GM19035 (cell line): ENCODE measurements at regions not wholly inside any gene's neighbourhood (a gene's known extent, or its start where the extent isn't known, plus 50 kb on each side); places are given as distances from the start of the nearest gene placed in this dataset.

ENCODE experiments used
- ATAC-seq: cut with Tn5 transposase; IDR thresholded peaks from one replicate; pipeline ENCODE4 v1.9.1; 2021; ENCODE audit not compliant: unreplicated experiment

DNA sequence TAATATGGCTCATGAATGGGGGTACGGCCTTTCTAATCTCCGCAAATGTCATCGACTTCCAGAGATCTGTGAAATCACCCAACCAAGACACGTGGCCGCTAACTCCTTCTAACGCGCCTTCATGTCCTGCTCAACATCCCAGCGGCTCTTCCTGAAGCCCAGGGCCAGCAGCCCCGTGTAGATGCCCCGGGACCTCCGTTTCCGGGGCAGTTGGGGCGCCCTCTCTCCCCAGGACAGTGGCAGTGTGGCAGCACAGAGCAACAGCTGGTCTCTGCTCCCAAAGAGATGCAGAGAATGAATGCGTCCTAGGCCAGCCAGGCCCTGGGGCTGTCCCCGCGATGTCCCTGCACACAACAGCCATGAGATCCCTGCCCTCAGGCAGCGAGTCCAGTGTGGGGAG, 153.5 kb downstream of the RBFOX3 start:
- ATAC-seq, result no peak

DNA sequence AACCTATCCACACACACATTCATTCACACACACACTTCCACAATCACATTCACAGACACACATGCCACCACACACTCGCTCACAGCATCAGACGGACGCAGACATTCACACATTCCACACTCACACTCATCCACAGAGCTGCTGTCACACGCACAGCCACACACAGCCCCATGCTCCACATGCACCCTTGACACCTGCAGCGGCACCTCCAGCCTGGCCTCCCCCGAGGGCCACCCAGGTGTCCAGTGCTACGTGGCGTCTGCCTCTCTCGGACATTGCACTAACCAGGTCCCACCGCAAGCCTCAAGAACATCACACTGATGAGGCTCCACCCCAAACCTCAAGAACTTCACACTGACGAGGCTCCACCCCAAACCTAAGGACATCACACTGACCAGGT, 155.2 kb downstream of the RBFOX3 start:
- ATAC-seq, result no peak

DNA sequence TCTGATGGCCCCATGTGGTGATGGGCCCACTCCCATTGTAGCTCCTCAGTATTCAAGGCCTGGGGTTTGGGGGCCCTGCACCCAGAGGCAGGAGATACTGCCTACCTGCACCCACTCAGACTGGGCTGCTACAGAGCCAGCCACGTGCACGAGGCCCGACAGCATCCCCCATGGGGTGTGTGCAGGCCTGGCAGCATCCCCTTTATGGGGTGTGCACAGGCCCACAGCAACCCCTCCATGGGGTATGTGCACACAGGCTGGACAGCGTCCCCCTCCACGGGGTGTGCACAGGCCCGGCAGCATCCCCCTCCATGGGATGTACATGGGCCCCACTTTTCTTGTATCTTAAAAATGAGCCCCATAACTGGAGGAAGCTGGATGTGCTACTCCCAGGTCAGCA, 156.0 kb downstream of the RBFOX3 start:
- no peak for ATAC-seq

DNA sequence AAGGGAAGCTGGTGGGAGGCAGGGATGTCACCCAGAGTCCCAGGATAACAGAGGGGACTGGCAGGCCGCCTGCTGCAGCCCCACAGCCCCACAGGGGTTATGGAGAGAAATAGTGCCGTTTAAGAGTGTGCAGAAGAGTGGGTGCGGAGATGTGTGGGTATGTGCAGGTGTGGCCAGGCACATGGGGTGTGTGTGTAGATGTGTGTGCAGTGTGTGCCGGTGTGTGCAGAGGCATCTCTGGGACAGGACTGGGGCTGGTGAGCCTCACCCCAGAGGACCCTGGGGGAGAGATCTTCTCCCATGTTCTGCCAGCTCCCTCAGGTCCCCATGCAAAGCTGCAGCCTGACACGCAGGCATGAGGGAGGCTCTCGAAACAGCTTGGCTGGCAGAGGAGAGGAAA, 157.4 kb downstream of the RBFOX3 start:
- no peak for ATAC-seq

DNA sequence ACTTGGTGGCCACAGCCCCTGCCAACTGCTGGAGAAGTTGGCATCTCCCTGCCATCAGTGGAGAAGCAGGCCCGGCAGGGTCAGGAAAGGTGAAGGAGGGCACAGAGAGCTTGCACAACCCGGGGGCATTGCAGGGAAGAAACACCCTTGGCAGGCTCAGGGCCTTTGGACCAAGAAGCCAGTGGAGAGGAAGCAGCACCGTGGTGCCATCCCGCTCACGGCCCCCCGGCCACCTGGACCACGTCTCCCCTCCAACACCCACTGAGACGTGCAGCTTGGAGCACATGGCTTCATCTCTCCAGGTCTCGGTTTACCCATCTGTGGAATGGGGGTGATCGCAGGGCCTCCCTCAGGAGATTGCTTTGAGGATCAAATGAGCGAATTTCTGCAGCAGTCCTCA, 158.1 kb downstream of the RBFOX3 start:
- no peak for ATAC-seq

DNA sequence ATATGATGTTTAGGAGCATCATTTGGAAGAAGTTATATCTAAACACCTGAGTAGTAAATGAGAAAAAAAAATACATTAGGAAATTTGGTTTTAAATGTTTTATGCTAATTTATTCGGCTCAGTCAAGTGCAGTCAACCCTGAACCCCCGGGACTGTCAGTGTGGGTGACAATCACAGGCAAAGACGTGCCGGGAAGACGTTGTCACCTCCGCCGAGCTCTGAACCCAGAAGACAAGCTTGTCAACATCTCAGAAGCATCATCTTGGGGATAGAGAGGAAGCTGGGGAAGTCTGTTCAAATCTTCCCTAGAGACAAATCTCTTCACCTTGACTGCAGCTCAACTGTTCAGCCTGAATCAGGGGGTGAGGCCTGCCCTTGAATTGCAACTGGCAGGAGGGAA, 159.7 kb downstream of the RBFOX3 start:
- no peak for ATAC-seq

DNA sequence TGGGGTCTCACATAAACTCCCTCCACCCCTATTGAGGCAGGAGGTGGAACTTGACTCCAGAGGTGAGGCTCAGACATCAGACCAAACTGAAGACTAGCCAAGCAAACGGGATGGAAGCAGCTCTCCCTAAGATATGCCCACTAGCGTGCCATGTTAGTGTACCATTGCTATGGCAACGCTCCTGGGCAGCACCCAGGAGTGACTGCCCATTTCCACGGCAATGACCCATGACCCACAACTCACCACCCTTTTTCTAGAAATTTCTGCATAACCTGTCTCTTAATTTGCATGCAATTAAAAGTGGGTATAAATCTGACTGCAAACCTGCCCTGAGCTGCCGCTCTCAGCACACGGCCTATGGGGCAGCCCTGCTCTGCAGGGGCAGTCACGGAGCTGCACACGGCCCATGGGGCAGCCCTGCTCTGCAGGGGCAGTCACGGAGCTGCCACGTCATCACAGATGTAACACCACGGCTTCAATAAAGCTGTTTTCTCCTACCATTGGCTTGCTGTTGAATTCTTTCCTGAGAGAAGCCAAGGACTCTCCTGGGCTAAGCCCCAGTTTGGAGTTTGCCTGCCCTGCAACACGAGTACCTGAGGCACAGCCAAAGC, 164.3 kb downstream of the RBFOX3 start:
- no peak for ATAC-seq

DNA sequence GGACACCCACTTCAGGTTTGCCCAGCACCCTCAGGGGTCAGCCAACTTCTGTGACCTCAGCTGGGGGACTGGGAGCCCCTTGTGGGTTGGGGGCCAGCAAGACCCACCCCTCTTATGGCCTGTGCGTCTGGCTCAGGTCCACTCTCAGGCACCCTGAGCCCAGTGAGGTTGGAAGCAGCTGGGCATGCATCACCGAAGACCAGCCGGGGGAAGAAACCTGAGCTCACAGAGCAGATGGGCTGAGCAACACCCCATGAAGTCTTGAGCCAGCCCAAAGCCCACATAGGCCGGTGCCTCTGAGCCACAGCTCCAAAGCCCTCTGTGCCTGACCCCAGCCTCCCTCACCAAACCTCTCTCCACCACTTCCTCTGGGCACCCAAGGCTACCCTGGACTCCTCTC, 166.7 kb downstream of the RBFOX3 start:
- ATAC-seq, result no peak

DNA sequence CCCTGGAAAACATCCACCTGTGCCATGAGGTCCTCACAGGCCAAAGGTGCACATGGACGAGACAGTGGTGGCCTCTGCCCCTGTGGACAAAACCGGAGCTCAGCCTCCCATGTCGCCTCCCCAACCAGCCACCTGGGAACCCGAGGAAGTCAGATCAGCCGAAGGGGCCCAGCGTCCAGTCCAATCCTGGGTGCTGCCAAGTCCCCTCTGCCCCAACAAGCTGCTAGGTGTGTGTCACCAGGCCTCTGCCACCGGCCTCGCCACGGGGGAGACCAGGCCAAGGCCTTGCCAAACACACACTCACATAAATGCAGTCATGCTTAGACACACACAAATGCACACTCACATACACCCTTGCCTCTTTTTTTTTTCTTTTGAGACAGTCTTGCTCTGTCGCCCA, 167.8 kb downstream of the RBFOX3 start:
- ATAC-seq, result no peak

DNA sequence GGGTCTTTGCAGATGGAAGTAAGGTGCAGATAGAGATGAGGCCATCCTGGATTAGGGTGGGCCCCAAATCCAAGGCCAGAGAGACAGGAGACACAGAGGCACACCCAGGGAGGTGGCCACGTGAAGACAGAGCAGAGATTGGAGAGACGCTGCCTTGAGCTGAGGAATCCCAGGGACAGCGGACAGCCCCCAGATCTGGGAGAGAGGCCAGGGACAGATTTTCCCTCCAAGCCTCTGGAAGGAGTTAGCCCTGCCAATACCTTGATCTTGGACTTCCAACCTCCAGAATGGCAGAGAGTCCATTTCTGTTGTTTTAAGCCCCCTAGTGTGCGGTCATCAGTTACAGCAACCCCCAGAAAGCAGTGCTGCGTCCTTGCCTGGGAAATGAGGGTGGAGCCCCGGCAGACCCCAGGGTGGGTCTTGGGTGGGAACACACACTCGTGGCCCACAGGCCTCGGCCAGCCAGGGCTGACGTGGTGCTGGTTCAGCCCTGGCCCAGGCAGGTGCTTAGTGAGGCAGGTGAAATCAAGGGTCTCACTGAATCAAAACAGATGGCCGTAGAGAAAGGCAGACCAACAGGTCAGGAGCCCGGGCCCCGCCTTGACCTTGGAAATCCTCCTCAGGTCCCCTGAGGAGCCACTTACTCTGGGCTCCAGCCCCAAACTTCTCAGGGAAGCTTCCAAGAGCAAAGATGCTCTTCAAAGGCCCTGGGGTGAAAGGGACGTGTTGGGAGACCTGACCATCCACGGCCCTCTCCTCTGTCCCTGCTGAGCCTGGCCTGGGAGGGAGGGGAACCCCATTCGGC, 169.3 kb downstream of the RBFOX3 start:
- ATAC-seq, result no peak

DNA sequence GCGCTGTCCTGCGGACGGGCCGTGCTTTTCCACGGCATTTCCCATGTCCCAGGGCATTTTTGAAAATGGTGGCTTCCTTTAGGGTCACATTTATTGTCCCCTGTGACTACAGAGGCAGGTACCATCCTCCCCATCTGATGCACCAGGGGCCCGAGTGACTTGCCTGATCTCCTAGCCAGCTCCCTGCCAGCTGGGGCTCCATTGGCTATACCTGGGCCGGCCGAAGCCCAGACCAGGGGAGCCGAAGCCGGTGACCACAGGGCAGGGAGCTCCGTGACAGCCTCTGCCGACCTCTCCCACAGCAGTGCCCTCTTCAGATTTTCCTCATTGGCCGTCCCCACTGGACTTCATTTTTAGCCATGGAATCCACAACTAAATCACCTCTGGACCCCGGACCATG, 170.6 kb downstream of the RBFOX3 start:
- ATAC-seq, result no peak

DNA sequence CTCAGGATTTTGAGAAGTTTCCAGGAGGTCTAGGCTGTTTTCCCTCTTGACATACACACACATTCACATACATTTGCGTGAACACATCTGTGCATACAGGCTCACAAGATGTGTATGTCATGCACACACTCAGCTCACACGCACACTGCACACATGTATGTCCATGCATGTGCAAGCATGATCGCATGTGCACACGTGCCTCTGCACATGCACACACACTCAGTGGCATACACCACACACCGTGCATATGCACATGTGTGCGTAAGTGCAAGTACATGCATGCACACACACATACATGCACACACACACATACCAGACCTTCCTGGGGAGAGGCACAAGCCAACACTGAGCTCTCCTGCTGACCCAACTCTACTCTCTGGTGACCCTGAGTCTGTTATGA, 171.4 kb downstream of the RBFOX3 start:
- ATAC-seq, result no peak

DNA sequence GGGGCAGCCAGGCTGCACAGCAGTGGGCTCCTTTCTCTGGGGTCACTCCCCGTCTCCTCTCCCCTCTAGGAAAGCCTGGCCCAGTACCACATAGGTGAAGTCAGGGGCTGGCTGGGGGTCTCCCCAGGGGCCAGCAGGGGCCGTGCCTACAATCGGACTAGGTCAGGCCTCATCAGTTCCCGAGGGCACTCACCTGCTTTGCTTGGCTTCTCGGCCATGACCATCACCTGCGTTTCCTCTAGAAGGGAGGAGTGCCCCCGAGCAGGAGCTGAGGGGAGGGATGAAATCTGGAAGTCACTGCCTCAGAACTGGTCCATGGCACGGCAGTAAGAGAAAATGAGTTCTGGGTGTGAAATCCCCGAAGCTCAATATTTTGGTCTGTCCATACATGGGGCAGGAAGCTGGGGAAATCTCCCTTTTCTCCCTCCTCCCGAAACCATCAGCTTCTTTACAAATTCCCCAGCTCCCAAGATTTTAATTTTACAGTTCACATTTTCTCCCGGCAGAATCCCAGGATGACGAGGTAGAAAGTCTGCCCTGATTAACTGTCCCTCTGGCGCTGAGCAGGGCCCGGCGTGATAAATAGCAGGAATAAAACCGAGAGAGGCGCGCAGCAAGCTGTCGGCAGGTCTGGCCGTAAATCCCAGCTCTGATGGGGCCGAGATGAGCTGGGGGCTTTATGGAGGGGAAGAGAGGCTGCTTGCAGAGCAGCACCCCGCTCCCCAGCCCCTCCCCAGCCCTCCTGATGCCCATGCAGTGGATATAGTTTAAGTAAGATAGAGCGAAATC, 172.1 kb downstream of the RBFOX3 start:
- no peak for ATAC-seq

DNA sequence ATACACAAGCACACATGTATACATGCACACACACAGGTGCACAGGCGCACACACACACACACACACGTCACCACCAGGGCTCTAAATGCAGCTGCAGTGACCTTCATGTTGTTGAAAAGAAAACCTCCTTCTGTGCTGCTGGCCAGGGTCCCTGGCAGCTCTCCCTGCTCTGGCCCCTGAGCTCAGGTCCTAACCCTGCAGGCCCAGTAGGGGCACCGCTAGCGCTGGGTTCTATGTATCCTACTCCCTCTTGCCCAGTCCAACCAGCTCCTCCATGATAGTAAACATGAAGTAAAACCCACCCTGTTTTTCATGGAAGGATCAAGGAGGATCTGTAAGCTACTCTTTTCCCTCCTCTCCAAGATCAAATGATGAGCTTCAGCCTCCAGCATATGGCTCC, 172.8 kb downstream of the RBFOX3 start:
- ATAC-seq, result no peak

DNA sequence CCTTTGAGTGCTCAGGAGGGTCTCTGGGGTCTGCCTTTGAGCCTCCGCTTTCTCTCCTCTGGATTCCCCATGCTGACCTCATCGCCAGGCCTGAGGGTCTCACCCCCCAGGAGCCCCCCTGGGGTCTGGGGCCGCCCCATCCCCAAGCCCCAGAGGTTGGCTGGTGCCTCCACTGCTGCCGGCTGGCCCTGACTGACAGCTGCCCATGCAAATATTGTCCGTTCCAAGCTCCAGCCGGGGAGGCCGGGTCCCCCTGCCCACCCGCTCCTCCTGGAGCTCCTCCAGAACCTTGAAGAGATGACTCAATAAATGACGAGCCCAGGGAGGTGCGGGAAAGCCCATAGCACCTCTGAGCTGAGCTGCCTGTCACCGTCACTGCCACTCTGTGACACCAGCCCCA, 173.8 kb downstream of the RBFOX3 start:
- ATAC-seq, result no peak

DNA sequence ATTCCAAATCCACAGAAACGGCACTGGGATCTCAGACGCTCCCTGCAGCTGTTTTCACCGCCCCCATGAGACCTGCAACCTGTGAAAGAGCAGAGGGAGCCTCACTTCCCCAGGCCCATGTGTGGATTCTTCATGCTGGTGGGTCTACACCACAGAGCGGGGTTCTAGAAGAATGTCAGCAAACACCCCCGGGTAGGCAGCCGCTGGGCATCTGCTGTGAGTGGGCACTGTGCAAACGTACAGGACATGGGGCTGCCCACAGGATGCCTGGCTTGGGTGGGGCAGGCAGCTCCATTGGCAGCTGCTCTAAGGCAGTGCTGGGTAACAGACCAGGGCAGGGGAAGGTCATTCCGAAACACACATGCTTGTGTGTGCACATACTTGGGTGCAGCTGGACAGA, 174.9 kb downstream of the RBFOX3 start:
- no peak for ATAC-seq

DNA sequence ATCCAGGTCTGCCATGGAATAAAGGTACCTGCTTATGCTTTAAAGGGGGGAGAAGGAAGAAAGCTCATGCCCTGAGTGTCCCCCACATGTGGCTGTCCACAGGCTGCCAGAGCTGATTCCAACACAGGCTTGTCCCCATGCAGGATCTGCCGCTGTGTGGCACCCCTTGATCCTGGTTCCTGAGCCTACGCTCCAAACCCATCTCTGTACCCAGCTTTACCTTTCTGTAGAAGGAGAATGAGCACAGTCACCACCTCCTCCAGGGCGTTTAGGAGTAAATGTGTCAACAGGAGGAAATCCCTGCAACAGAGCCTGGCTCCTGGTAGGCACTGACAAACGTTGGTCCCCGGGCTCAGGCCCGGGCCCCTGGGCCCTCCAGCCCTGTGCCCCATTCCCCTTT, 175.6 kb downstream of the RBFOX3 start:
- ATAC-seq, result no peak

DNA sequence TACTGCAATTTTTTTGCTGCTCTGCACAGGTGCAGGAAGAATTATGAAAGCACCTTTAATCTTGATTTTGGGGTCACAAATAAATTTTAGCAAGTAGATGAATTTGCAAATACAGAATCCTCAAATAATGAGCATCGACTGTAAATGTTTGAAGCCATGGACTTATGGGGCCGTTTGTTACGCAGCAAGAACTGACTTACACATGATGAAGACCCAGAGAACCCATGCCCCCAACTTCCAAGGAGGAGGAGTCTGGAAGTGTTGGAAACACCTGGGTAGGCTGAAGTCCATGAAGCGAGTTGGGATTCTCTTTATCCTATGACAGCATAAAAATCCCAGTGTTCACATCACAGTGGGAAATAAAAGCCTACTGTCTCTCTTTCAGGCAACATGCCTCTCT, 176.6 kb downstream of the RBFOX3 start:
- ATAC-seq, result no peak

DNA sequence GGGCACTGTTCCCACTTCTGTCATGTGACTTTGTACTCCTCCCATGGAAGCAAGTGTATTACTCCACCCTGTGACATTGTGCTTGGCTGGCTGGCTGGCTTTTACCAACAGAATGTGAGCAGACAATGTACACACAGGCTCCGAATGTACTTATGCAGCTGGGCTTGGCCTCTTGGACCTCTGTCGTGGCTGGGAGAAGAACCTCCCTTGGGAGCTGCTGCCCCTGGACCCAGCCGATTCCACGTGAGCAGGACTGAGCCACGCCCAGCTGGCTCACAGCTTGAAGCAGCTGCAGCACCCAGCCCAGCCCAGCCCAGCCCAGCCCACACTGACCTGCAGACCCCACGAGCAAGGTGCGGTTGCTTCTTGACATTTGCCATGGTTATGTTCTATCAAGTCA, 177.5 kb downstream of the RBFOX3 start:
- no peak for ATAC-seq

DNA sequence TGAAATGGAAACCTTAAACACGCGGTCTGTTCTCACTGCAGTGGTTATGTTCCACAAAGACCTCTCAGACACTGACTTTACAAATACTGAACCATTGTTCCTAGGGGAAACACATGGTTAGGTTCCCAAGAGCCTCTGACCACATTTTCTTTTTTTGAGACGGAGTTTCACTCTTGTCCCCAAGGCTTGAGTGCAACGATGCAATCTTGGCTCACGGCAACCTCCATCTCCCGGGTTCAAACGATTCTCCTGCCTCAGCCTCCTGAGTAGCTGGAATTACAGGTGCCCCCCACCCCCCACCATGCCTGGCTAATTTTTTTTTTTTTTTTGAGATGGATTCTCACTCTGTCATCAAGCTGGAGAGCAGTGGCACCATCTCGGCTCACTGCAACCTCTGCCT, 179.7 kb downstream of the RBFOX3 start:
- ATAC-seq, result no peak

DNA sequence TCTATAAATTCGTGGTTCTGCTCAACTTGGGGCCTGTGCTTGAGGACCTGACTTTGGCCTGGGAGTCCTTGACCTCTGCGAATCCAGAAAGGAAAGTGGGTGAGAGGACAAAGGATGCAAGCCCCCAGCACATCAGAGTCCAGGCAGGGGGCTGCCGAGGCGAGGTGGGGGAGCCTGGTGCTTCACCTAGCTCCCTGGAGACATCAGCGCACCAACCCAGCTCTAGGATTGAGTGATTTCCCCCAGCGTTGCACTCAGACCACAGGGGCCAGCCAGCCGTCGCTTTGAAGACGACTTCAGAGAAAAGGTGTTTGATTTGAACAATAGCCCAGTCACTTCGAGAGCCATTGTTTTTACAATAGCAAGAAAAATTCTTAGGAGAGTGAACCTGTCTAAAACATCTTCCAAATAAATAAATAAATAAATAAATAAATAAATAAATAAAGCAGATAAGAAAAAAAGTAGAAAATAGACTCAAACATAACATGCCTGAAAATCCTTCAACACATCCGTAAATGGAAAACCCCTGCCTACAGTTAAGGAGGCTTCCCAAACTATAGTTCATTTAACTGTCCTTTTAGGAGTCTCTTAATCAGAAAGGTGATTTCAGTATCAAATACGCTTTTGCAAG, 180.9 kb downstream of the RBFOX3 start:
- no peak for ATAC-seq

DNA sequence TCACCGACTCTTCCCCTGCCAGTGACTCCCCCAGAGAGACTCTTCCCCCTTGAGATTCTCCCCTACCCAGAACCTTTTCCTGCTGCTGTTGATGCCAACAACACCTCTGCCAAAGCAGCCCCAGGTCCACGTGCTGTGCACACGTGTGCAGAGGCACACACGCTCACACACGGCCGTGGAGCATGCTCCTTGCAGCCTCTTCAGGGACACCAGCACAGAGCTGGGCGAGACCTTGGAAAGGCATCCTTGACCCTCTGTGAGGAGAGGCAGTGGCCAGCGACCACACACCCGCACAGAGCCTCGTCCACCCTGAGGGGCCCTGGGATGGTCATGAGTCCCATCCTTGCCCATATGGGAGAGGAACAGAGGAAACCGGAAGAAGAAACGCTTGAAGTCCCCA, 181.9 kb downstream of the RBFOX3 start:
- no peak for ATAC-seq
